Immature natural killer cell (primary cell): ENCODE measurements at regions not wholly inside any gene's neighbourhood (a gene's known extent, or its start where the extent isn't known, plus 50 kb on each side); places are given as distances from the start of the nearest gene placed in this dataset.

Experiments used
- DNase-seq, 3 donors: peaks; one replicate each; pipeline ENCODE4 v3.0.0; 2022; ENCODE audit warnings: mixed read lengths in 1 of 3
- H3K27ac Mint-ChIP-seq, 6 donors: one replicate each; pipeline ENCODE4 v1.8.0; 2020; ENCODE audit warnings: mixed read lengths in 6 of 6, mild to moderate bottlenecking in 5 of 6, inconsistent platforms in 4 of 6, moderate library complexity in 3 of 6
- H3K27me3 Mint-ChIP-seq, 3 donors: one replicate each; pipeline ENCODE4 v1.8.0; 2020 to 2021; ENCODE audit warnings: low read depth in 3 of 3, mild to moderate bottlenecking in 3 of 3, mixed read lengths in 3 of 3, moderate library complexity in 3 of 3, inconsistent platforms in 1 of 3
- H3K36me3 Mint-ChIP-seq, 3 donors: one replicate each; pipeline ENCODE4 v1.8.0; 2020; ENCODE audit warnings: mixed read lengths in 3 of 3, inconsistent platforms in 2 of 3, mild to moderate bottlenecking in 2 of 3
- H3K4me1 Mint-ChIP-seq, 2 donors: one replicate each; pipeline ENCODE4 v1.8.0; 2020; ENCODE audit warnings: inconsistent platforms in 2 of 2, mild to moderate bottlenecking in 2 of 2, mixed read lengths in 2 of 2, moderate library complexity in 1 of 2
- H3K4me3 Mint-ChIP-seq, 5 donors: one replicate each; pipeline ENCODE4 v1.8.0; 2020; ENCODE audit warnings: mild to moderate bottlenecking in 5 of 5, mixed read lengths in 5 of 5, inconsistent platforms in 3 of 5, moderate library complexity in 3 of 5
- H3K9me3 Mint-ChIP-seq, 6 donors: one replicate each; pipeline ENCODE4 v1.8.0; 2020; ENCODE audit warnings: mild to moderate bottlenecking in 6 of 6, mixed read lengths in 6 of 6, inconsistent platforms in 4 of 6, moderate library complexity in 3 of 6

GRCh38 chr3:25297667-25298585 lies 130.1 kb upstream of the RARB start:
- no peaks in the 10 kb centered on the region for H3K4me1 Mint-ChIP-seq
- peaks cover 0 to 2% (median 0%) of the 10 kb centered on the region in 6 donors for H3K9me3 Mint-ChIP-seq
- no peak for DNase-seq
- no peak overlapping the region for H3K4me3 Mint-ChIP-seq
- peaks cover 0 to 4% (median 0%) of the 10 kb centered on the region in 3 donors for H3K27me3 Mint-ChIP-seq
- no peaks in the 10 kb centered on the region for H3K36me3 Mint-ChIP-seq
- no peak overlapping the region for H3K27ac Mint-ChIP-seq

GRCh38 chr3:25300141-25300540 lies 127.9 kb upstream of the RARB start:
- H3K4me3 Mint-ChIP-seq, result no peak overlapping the region
- no peak for DNase-seq
- no peaks in the 10 kb centered on the region for H3K36me3 Mint-ChIP-seq
- peaks cover 0 to 2% (median 2%) of the 10 kb centered on the region in 3 donors for H3K27me3 Mint-ChIP-seq
- no peaks in the 10 kb centered on the region for H3K4me1 Mint-ChIP-seq
- H3K27ac Mint-ChIP-seq, result no peak overlapping the region
- H3K9me3 Mint-ChIP-seq, result peaks cover 0 to 2% (median 0%) of the 10 kb centered on the region in 6 donors

- Mint-ChIP-seq H3K27ac (no peak overlapping the region), H3K9me3 (no peaks in the 10 kb centered on the region), H3K4me1 (no peaks in the 10 kb centered on the region), H3K36me3 (no peaks in the 10 kb centered on the region), H3K4me3 (no peak overlapping the region), H3K27me3 (peaks cover 0 to 2% (median 2%) of the 10 kb centered on the region in 3 donors)
- DNase-seq, result no peak
Measured at GRCh38 chr3:25304916-25305315, 123.1 kb upstream of the RARB start.

GRCh38 chr3:25306066-25306465 lies 122.0 kb upstream of the RARB start:
- no peaks in the 10 kb centered on the region for H3K4me1 Mint-ChIP-seq
- no peak overlapping the region for H3K27ac Mint-ChIP-seq
- H3K36me3 Mint-ChIP-seq, result no peaks in the 10 kb centered on the region
- no peak for DNase-seq
- H3K9me3 Mint-ChIP-seq, result no peaks in the 10 kb centered on the region
- H3K4me3 Mint-ChIP-seq, result no peak overlapping the region
- peaks cover 0 to 4% (median 2%) of the 10 kb centered on the region in 3 donors for H3K27me3 Mint-ChIP-seq

GRCh38 chr3:25306705-25307104 lies 121.4 kb upstream of the RARB start:
- no peaks in the 10 kb centered on the region for H3K9me3 Mint-ChIP-seq
- DNase-seq, result no peak
- peaks cover 0 to 4% (median 2%) of the 10 kb centered on the region in 3 donors for H3K27me3 Mint-ChIP-seq
- H3K36me3 Mint-ChIP-seq, result no peaks in the 10 kb centered on the region
- H3K27ac Mint-ChIP-seq, result no peak overlapping the region
- no peak overlapping the region for H3K4me3 Mint-ChIP-seq
- no peaks in the 10 kb centered on the region for H3K4me1 Mint-ChIP-seq

- Mint-ChIP-seq H3K9me3 (no peaks in the 10 kb centered on the region), H3K4me1 (no peaks in the 10 kb centered on the region), H3K4me3 (no peak overlapping the region)
Measured at GRCh38 chr3:25313286-25313685, 114.8 kb upstream of the RARB start.

GRCh38 chr3:25324954-25325655 lies 103.0 kb upstream of the RARB start:
- no peak overlapping the region for H3K4me3 Mint-ChIP-seq
- H3K27ac Mint-ChIP-seq, result no peak overlapping the region
- peaks cover 2 to 8% (median 2%) of the 10 kb centered on the region in 3 donors for H3K27me3 Mint-ChIP-seq
- no peaks in the 10 kb centered on the region for H3K4me1 Mint-ChIP-seq
- peaks cover 0 to 9% (median under 1%) of the 10 kb centered on the region in 6 donors for H3K9me3 Mint-ChIP-seq
- no peak for DNase-seq
- no peaks in the 10 kb centered on the region for H3K36me3 Mint-ChIP-seq

More at GRCh38 chr3:25313286-25313685, 114.8 kb upstream of the RARB start:
- Mint-ChIP-seq H3K36me3 (no peaks in the 10 kb centered on the region), H3K27ac (no peak overlapping the region), H3K27me3 (peaks cover 2 to 7% (median 2%) of the 10 kb centered on the region in 3 donors)
- no peak for DNase-seq

- Mint-ChIP-seq H3K36me3 (no peaks in the 10 kb centered on the region), H3K4me1 (no peaks in the 10 kb centered on the region), H3K9me3 (peaks cover 0 to 8% (median under 1%) of the 10 kb centered on the region in 6 donors), H3K27me3 (peaks cover 1 to 4% (median 3%) of the 10 kb centered on the region in 3 donors), H3K4me3 (no peak overlapping the region), H3K27ac (no peak overlapping the region)
- DNase-seq, result no peak
Measured at GRCh38 chr3:25335356-25335755, 92.7 kb upstream of the RARB start.

GRCh38 chr3:25338158-25338725 lies 89.8 kb upstream of the RARB start:
- Mint-ChIP-seq H3K4me3 (no peak overlapping the region), H3K9me3 (no peaks in the 10 kb centered on the region), H3K27ac (no peak overlapping the region), H3K36me3 (no peaks in the 10 kb centered on the region), H3K27me3 (peaks cover 0 to 4% (median 0%) of the 10 kb centered on the region in 3 donors), H3K4me1 (peaks cover 6 to 8% of the 10 kb centered on the region in 2 donors)
- DNase-seq, result no peak

- H3K27ac Mint-ChIP-seq, result no peak overlapping the region
- no peaks in the 10 kb centered on the region for H3K9me3 Mint-ChIP-seq
- H3K4me1 Mint-ChIP-seq, result peaks cover 6 to 10% of the 10 kb centered on the region in 2 donors
- no peak for DNase-seq
- no peak overlapping the region for H3K4me3 Mint-ChIP-seq
- peaks cover 0 to 4% (median 3%) of the 10 kb centered on the region in 3 donors for H3K27me3 Mint-ChIP-seq
- no peaks in the 10 kb centered on the region for H3K36me3 Mint-ChIP-seq
Measured at GRCh38 chr3:25339225-25339624, 88.8 kb upstream of the RARB start.

GRCh38 chr3:25344670-25345069 lies 83.4 kb upstream of the RARB start:
- H3K4me1 Mint-ChIP-seq, result peaks cover 6 to 10% of the 10 kb centered on the region in 2 donors

GRCh38 chr3:25349095-25349494 lies 79.0 kb upstream of the RARB start:
- Mint-ChIP-seq H3K27ac (no peak overlapping the region), H3K27me3 (peaks cover 0 to 1% (median 0%) of the 10 kb centered on the region in 3 donors), H3K36me3 (no peaks in the 10 kb centered on the region), H3K4me1 (no peaks in the 10 kb centered on the region), H3K4me3 (no peak overlapping the region), H3K9me3 (no peaks in the 10 kb centered on the region)
- no peak for DNase-seq

More at GRCh38 chr3:25344670-25345069, 83.4 kb upstream of the RARB start:
- DNase-seq, result no peak
- Mint-ChIP-seq H3K27ac (no peak overlapping the region), H3K9me3 (no peaks in the 10 kb centered on the region), H3K36me3 (no peaks in the 10 kb centered on the region), H3K27me3 (peaks cover 0 to 4% (median 1%) of the 10 kb centered on the region in 3 donors), H3K4me3 (no peak overlapping the region)

GRCh38 chr3:25349828-25350724 lies 78.0 kb upstream of the RARB start:
- H3K36me3 Mint-ChIP-seq, result no peaks in the 10 kb centered on the region
- no peak overlapping the region for H3K27ac Mint-ChIP-seq
- peaks cover under 1 to 2% of the 10 kb centered on the region in 2 donors for H3K4me1 Mint-ChIP-seq

More at GRCh38 chr3:25349828-25350724, 78.0 kb upstream of the RARB start:
- Mint-ChIP-seq H3K27me3 (peaks cover 0 to 1% (median 0%) of the 10 kb centered on the region in 3 donors), H3K9me3 (no peaks in the 10 kb centered on the region), H3K4me3 (no peak overlapping the region)
- DNase-seq, result no peak
